GM12878 (cell line): ENCODE measurements at regions not wholly inside any gene's neighbourhood (a gene's known extent, or its start where the extent isn't known, plus 50 kb on each side); places are given as distances from the start of the nearest gene placed in this dataset.

ENCODE experiments used
- POLR2AphosphoS5 ChIP-seq: IDR thresholded peaks from 2 replicates; pipeline ENCODE4 v1.6.1; 2011; ENCODE audit warnings: mild to moderate bottlenecking, low read length, inconsistent platforms
- RAD21 ChIP-seq: IDR thresholded peaks from 2 replicates; pipeline ENCODE4 v1.6.1; 2011; ENCODE audit warnings: mild to moderate bottlenecking, low read depth, low read length, moderate library complexity; ENCODE audit not compliant: insufficient read depth
- RELA ChIP-seq: fragments of 450-650 bp; IDR thresholded peaks from 2 replicates; pipeline ENCODE4 v1.8.0; 2014; ENCODE audit warnings: borderline replicate concordance; ENCODE audit not compliant: partially characterized antibody
- RFX5 ChIP-seq: IDR thresholded peaks from 2 replicates; pipeline ENCODE4 v1.6.1; 2011; ENCODE audit warnings: low read depth, low read length, improper control_type of control experiment
- ZNF274 ChIP-seq: IDR thresholded peaks from one replicate; pipeline ENCODE4 v1.8.0; 2011; ENCODE audit not compliant: insufficient read length, insufficient read depth
- TF ChIP-seq, protein P1 (sequence below), 3 experiments: IDR thresholded peaks in 2 of 3; conservative IDR thresholded peaks in 1 of 3; 2 replicates each; pipeline ENCODE4 v1.5.1; 2011; ENCODE audit warnings: low read depth in 3 of 3, low read length in 3 of 3, mild to moderate bottlenecking in 3 of 3, control low read depth in 2 of 3, moderate library complexity in 2 of 3, inconsistent platforms in 1 of 3, mixed read lengths in 1 of 3; ENCODE audit not compliant: control insufficient read depth in 2 of 3, insufficient read depth in 1 of 3; ENCODE audit errors: extremely low read depth in 1 of 3

DNA sequence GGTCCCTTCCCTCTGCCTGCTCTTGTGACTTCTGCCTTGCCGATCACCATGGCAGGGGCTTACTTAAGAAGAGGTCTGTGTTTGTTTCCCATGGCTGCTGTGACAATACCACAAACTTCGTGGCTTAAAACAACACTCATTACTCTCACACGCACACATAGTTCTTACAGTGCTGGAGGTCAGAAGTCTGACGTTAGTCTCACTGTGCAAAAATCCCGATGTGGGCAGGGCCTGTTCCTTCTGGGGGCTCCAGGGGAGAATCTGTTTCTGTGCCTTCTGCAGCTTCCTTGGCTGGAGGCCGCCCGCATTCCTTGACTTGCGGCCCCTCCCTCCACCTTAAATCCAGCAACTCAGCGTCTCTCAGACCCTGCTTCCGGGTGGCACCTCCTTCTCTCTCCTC lies 249.2 kb upstream of the GSE1 start:
- TF ChIP-seq RFX5 (no peak), RAD21 (no peak), ZNF274 (no peak), POLR2AphosphoS5 (no peak), RELA (no peak)
- TF ChIP-seq, protein P1, sequence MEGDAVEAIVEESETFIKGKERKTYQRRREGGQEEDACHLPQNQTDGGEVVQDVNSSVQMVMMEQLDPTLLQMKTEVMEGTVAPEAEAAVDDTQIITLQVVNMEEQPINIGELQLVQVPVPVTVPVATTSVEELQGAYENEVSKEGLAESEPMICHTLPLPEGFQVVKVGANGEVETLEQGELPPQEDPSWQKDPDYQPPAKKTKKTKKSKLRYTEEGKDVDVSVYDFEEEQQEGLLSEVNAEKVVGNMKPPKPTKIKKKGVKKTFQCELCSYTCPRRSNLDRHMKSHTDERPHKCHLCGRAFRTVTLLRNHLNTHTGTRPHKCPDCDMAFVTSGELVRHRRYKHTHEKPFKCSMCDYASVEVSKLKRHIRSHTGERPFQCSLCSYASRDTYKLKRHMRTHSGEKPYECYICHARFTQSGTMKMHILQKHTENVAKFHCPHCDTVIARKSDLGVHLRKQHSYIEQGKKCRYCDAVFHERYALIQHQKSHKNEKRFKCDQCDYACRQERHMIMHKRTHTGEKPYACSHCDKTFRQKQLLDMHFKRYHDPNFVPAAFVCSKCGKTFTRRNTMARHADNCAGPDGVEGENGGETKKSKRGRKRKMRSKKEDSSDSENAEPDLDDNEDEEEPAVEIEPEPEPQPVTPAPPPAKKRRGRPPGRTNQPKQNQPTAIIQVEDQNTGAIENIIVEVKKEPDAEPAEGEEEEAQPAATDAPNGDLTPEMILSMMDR (IDR thresholded peaks at IDR 0.05 in 2 of 3, conservative IDR thresholded peaks at IDR 0.05 in 1 of 3; ENCODE audit: control insufficient read depth in 2 of 3, extremely low read depth in 1 of 3, insufficient read depth in 1 of 3, low read depth in 3 of 3, low read length in 3 of 3) = no peak
